ENCODE measurements at regions not wholly inside any gene's neighbourhood (a gene's known extent, or its start where the extent isn't known, plus 50 kb on each side); places are given as distances from the start of the nearest gene placed in this dataset.

DNA sequence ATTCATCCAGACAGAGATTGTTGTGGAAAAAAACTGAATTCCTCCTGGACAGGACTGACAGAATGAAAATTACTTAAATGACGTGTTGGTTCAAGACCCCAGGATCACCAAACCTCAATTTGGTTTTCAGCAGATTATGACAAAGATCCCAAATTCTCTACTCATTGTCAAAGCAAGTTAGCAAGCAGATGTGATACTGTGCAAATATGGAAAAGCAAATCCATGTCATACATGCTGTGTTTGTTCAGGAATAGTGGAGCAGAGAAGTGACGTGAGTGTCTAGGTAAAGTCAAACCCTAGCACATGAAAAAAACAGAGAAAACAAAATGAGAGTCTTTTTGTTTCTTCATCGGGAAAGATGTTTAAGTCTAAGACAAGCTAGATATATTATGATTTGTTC is 169.2 kb upstream of the NBEA start:
- Histone ChIP-seq H3K27ac (no peak overlapping the region), H3K4me3 (ENCODE audit: low read depth, low read length) (no peak overlapping the region), H2AFZ (no peak overlapping the region), H3K36me3 (ENCODE audit: control insufficient read depth, insufficient read depth, low read length) (no peaks in the 10 kb centered on the region), H3K4me1 (no peaks in the 10 kb centered on the region), H3K9me3 (ENCODE audit: control insufficient read depth, low read length) (no peaks in the 10 kb centered on the region), H3K27me3 (ENCODE audit: control insufficient read depth, insufficient read depth, low read length) (no peaks in the 10 kb centered on the region), H3K79me2 (no peaks in the 10 kb centered on the region), H3K4me2 (ENCODE audit: low read length) (no peak overlapping the region), H3K9ac (no peak overlapping the region)
- TF ChIP-seq CTCF (IDR thresholded peaks at IDR 0.05), result no peak

DNA sequence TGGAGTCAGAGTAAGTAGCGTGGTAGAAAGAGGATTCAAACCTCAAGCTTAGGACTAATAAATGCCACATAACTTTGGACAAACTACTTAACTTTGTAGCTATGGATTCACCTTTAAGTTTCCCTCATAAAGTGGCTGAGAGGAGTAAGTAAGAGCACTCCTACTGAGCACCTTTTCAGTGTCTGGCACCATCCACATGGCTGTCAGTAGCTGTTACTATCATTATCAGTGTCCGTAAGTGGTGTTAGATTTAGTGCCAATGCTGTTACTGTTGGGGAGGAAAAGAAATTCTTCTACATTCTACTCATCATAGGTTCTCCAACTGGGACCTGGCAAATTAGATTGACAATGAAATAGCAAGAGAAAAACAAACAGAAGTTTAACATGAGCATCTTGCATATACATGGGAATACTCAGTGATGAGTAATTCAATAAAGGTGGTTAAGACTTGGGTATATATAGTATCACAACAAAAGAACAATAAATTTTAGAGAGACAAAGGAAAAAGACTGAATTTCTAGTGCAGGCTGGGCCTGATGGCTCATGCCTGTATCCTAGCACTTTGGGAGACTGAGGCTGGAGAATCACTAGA is 165.6 kb upstream of the NBEA start:
- H3K4me1 ChIP-seq, result no peaks in the 10 kb centered on the region
- no peak overlapping the region for H3K9ac ChIP-seq
- H3K9me3 ChIP-seq (ENCODE audit: control insufficient read depth, low read length), result no peaks in the 10 kb centered on the region
- no peak overlapping the region for H3K4me2 ChIP-seq (ENCODE audit: low read length)
- no peaks in the 10 kb centered on the region for H3K79me2 ChIP-seq
- no peak overlapping the region for H3K27ac ChIP-seq
- no peaks in the 10 kb centered on the region for H3K27me3 ChIP-seq (ENCODE audit: control insufficient read depth, insufficient read depth, low read length)
- H2AFZ ChIP-seq, result no peak overlapping the region
- TF ChIP-seq CTCF (IDR thresholded peaks at IDR 0.05), result no peak
- H3K36me3 ChIP-seq (ENCODE audit: control insufficient read depth, insufficient read depth, low read length), result no peaks in the 10 kb centered on the region
- H3K4me3 ChIP-seq (ENCODE audit: low read depth, low read length), result no peak overlapping the region

DNA sequence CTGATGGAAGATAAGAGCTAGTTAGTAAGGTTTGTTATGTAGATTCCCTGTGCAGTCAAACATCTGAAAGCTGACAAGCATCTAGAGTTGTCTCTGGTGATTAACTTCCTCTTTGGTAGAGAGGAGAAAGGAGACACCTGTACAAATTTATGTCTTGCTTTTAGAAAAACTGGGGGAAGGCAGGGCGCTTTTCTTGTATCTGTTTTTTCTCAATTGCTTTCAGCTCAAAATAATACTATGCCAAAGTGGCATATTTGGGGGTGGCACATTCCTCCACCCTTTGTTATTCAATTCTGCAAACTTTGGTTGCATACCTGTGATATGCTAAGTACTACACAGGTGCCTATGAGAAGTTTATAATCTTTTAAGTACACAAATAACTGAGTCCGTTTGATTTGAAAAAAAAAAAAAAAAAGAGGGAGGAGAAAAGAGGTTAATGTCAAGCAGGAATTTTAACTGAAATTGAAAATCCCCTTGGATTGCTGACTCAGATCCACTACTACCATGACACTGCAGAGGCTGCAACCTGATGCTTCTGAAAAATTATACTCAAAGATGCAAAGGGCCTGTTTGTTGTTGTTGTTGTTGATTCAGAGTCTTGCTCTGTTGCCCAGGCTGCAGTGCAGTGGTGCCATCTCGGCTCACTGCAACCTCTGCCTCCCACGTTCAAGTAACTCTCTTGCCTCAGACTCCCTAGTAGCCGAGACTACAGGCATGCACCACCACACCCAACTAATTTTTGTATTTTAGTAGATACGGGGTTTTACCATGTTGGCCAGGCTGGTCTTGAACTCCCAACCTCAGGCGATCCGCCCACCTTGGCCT is 164.8 kb upstream of the NBEA start:
- H2AFZ ChIP-seq, result no peak overlapping the region
- no peak overlapping the region for H3K9ac ChIP-seq
- no peaks in the 10 kb centered on the region for H3K36me3 ChIP-seq (ENCODE audit: control insufficient read depth, insufficient read depth, low read length)
- no peak overlapping the region for H3K4me2 ChIP-seq (ENCODE audit: low read length)
- no peak overlapping the region for H3K4me3 ChIP-seq (ENCODE audit: low read depth, low read length)
- H3K27ac ChIP-seq, result no peak overlapping the region
- TF ChIP-seq CTCF (IDR thresholded peaks at IDR 0.05), result no peak
- H3K9me3 ChIP-seq (ENCODE audit: control insufficient read depth, low read length), result no peaks in the 10 kb centered on the region
- no peaks in the 10 kb centered on the region for H3K4me1 ChIP-seq
- H3K27me3 ChIP-seq (ENCODE audit: control insufficient read depth, insufficient read depth, low read length), result no peaks in the 10 kb centered on the region
- no peaks in the 10 kb centered on the region for H3K79me2 ChIP-seq

- Histone ChIP-seq H3K4me2 (ENCODE audit: low read length) (no peak overlapping the region), H3K79me2 (no peaks in the 10 kb centered on the region), H3K9me3 (ENCODE audit: control insufficient read depth, low read length) (no peaks in the 10 kb centered on the region), H2AFZ (no peak overlapping the region), H3K27ac (no peak overlapping the region), H3K27me3 (ENCODE audit: control insufficient read depth, insufficient read depth, low read length) (no peaks in the 10 kb centered on the region), H3K4me1 (no peaks in the 10 kb centered on the region), H3K36me3 (ENCODE audit: control insufficient read depth, insufficient read depth, low read length) (no peaks in the 10 kb centered on the region), H3K4me3 (ENCODE audit: low read depth, low read length) (no peak overlapping the region), H3K9ac (no peak overlapping the region)
- no peak for TF ChIP-seq CTCF (IDR thresholded peaks at IDR 0.05)
Measured at GRCh38 chr13:34777914-34778303, 164.2 kb upstream of the NBEA start.

- Histone ChIP-seq H3K79me2 (no peaks in the 10 kb centered on the region), H3K4me1 (no peaks in the 10 kb centered on the region), H3K27ac (no peak overlapping the region), H3K4me3 (ENCODE audit: low read depth, low read length) (no peak overlapping the region), H3K4me2 (ENCODE audit: low read length) (no peak overlapping the region), H3K9ac (no peak overlapping the region), H3K9me3 (ENCODE audit: control insufficient read depth, low read length) (no peaks in the 10 kb centered on the region), H3K27me3 (ENCODE audit: control insufficient read depth, insufficient read depth, low read length) (no peaks in the 10 kb centered on the region), H3K36me3 (ENCODE audit: control insufficient read depth, insufficient read depth, low read length) (no peaks in the 10 kb centered on the region), H2AFZ (no peak overlapping the region)
- no peak for TF ChIP-seq CTCF (IDR thresholded peaks at IDR 0.05)
Measured at GRCh38 chr13:34779171-34779570, 162.9 kb upstream of the NBEA start.
